Neural cell (in vitro differentiated cells): ENCODE measurements at regions not wholly inside any gene's neighbourhood (a gene's known extent, or its start where the extent isn't known, plus 50 kb on each side); places are given as distances from the start of the nearest gene placed in this dataset.

Experiments
- H2AFZ ChIP-seq: fragments of 200-600, 300-800 bp; sonication (generic), shearing (Covaris generic); 2 replicates; pipeline ENCODE4 v1.6.0; 2014; ENCODE audit warnings: low read depth, mild to moderate bottlenecking, antibody characterized with exemption, low read length, moderate library complexity
- H3F3A ChIP-seq: fragments of 200-600 bp; shearing (Covaris generic); 2 replicates; pipeline ENCODE4 v1.6.1; 2016; ENCODE audit warnings: mild to moderate bottlenecking, moderate library complexity, mixed read lengths, antibody characterized with exemption, low read length; ENCODE audit not compliant: insufficient read depth, poor library complexity, severe bottlenecking
- H3K27ac ChIP-seq: fragments of 200-600, 300-800 bp; sonication (generic), shearing (Covaris generic); 2 replicates; pipeline ENCODE4 v1.5.1; 2014; ENCODE audit warnings: mild to moderate bottlenecking, low read length, moderate library complexity
- H3K27me3 ChIP-seq: fragments of 300-800, 200-600 bp; sonication (generic), shearing (Covaris generic); 2 replicates; pipeline ENCODE4 v1.6.0; 2014; ENCODE audit warnings: mild to moderate bottlenecking, low read depth, low read length, moderate library complexity; ENCODE audit not compliant: insufficient read depth
- H3K36me3 ChIP-seq: fragments of 300-800, 200-600 bp; sonication (generic), shearing (Covaris generic); 2 replicates; pipeline ENCODE4 v1.5.1; 2014; ENCODE audit warnings: mild to moderate bottlenecking, antibody characterized with exemption, low read length, moderate library complexity; ENCODE audit not compliant: insufficient read depth
- H3K4me2 ChIP-seq: fragments of 300-800, 200-600 bp; sonication (generic), shearing (Covaris generic); 2 replicates; pipeline ENCODE4 v1.6.0; 2014; ENCODE audit warnings: mild to moderate bottlenecking, low read length
- H3K4me3 ChIP-seq: fragments of 300-800, 200-600 bp; sonication (generic), shearing (Covaris generic); 2 replicates; pipeline ENCODE4 v1.5.1; 2014; ENCODE audit warnings: mild to moderate bottlenecking, low read length, moderate library complexity
- H3K79me2 ChIP-seq: fragments of 200-600 bp; shearing (Covaris generic); replicated peaks from 2 replicates; pipeline ENCODE4 v1.6.0; 2014; ENCODE audit warnings: mild to moderate bottlenecking, low read length, moderate library complexity; ENCODE audit not compliant: insufficient read depth
- H3K9ac ChIP-seq: fragments of 300-800, 200-600 bp; sonication (generic), shearing (Covaris generic); 2 replicates; pipeline ENCODE4 v1.6.1; 2016; ENCODE audit warnings: mild to moderate bottlenecking, low read length, mixed read lengths
- H3K9me2 ChIP-seq: fragments of 200-600 bp; shearing (Covaris generic); 2 replicates; pipeline ENCODE4 v1.6.1; 2016; ENCODE audit warnings: mild to moderate bottlenecking, low read length, mixed read lengths; ENCODE audit not compliant: insufficient read depth
- H3K9me3 ChIP-seq: fragments of 200-600, 300-800 bp; sonication (generic), shearing (Covaris generic); 2 replicates; pipeline ENCODE4 v1.6.1; 2016; ENCODE audit warnings: mild to moderate bottlenecking, mixed run types, low read length, moderate library complexity, mixed read lengths
- H4K20me1 ChIP-seq: fragments of 200-600 bp; shearing (Covaris generic); 2 replicates; pipeline ENCODE4 v1.6.1; 2016; ENCODE audit warnings: mild to moderate bottlenecking, mixed run types; ENCODE audit not compliant: insufficient read depth
- EP300 ChIP-seq: fragments of 450-650 bp; conservative IDR thresholded peaks from 2 replicates; pipeline ENCODE4 v1.6.1; 2014; ENCODE audit warnings: antibody characterized with exemption, mild to moderate bottlenecking, moderate library complexity; ENCODE audit not compliant: poor library complexity, severe bottlenecking
- EZH2 ChIP-seq: fragments of 200-600, 300-800 bp; shearing (Covaris generic), sonication (generic); IDR thresholded peaks from 2 replicates; pipeline ENCODE4 v1.6.1; 2014; ENCODE audit warnings: antibody characterized with exemption, low read length, borderline replicate concordance, mild to moderate bottlenecking; ENCODE audit not compliant: insufficient read depth, poor library complexity, severe bottlenecking
- MXI1 ChIP-seq: fragments of 450-650 bp; conservative IDR thresholded peaks from 2 replicates; pipeline ENCODE4 v1.6.1; 2014; ENCODE audit warnings: antibody characterized with exemption, mild to moderate bottlenecking; ENCODE audit not compliant: poor library complexity, severe bottlenecking
- POLR2AphosphoS5 ChIP-seq: IDR thresholded peaks from 2 replicates; pipeline ENCODE4 v1.6.1; 2012
- RAD21 ChIP-seq: fragments of 450-650 bp; conservative IDR thresholded peaks from 2 replicates; pipeline ENCODE4 v1.6.1; 2014; ENCODE audit warnings: antibody characterized with exemption, mild to moderate bottlenecking, moderate library complexity
- SMC3 ChIP-seq: fragments of 450-650 bp; conservative IDR thresholded peaks from 2 replicates; pipeline ENCODE4 v1.6.1; 2014; ENCODE audit warnings: antibody characterized with exemption, mild to moderate bottlenecking, moderate library complexity; ENCODE audit not compliant: poor library complexity
- TAF1 ChIP-seq: IDR thresholded peaks from 2 replicates; pipeline ENCODE4 v1.6.1; 2012; ENCODE audit warnings: low read depth
- TF ChIP-seq, protein P1 (sequence below): fragments of 450-650 bp; IDR thresholded peaks from 2 replicates; pipeline ENCODE4 v1.5.1; 2014; ENCODE audit warnings: antibody characterized with exemption, mild to moderate bottlenecking, moderate library complexity; ENCODE audit not compliant: poor library complexity, severe bottlenecking
- TF ChIP-seq, protein P2 (sequence below): IDR thresholded peaks from 2 replicates; pipeline ENCODE4 v1.6.1; 2012; ENCODE audit warnings: borderline replicate concordance

GRCh38 chr16:80114699-80115098 lies 426.1 kb upstream of the DYNLRB2 start:
- Histone ChIP-seq H3K36me3 (no peaks in the 10 kb centered on the region), H3K4me3 (no peak overlapping the region), H3K27me3 (no peaks in the 10 kb centered on the region), H3K4me2 (no peak overlapping the region), H3K9me3 (no peaks in the 10 kb centered on the region), H3K9me2 (no peaks in the 10 kb centered on the region), H3F3A (no peaks in the 10 kb centered on the region), H4K20me1 (no peaks in the 10 kb centered on the region), H2AFZ (no peak overlapping the region), H3K27ac (no peak overlapping the region), H3K79me2 (no peaks in the 10 kb centered on the region), H3K9ac (no peak overlapping the region)
- TF ChIP-seq RAD21 (no peak), EP300 (no peak), SMC3 (no peak), MXI1 (no peak), EZH2 (no peak), POLR2AphosphoS5 (no peak), TAF1 (no peak)
- TF ChIP-seq, protein P1, sequence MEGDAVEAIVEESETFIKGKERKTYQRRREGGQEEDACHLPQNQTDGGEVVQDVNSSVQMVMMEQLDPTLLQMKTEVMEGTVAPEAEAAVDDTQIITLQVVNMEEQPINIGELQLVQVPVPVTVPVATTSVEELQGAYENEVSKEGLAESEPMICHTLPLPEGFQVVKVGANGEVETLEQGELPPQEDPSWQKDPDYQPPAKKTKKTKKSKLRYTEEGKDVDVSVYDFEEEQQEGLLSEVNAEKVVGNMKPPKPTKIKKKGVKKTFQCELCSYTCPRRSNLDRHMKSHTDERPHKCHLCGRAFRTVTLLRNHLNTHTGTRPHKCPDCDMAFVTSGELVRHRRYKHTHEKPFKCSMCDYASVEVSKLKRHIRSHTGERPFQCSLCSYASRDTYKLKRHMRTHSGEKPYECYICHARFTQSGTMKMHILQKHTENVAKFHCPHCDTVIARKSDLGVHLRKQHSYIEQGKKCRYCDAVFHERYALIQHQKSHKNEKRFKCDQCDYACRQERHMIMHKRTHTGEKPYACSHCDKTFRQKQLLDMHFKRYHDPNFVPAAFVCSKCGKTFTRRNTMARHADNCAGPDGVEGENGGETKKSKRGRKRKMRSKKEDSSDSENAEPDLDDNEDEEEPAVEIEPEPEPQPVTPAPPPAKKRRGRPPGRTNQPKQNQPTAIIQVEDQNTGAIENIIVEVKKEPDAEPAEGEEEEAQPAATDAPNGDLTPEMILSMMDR, result no peak
- TF ChIP-seq, protein P2, sequence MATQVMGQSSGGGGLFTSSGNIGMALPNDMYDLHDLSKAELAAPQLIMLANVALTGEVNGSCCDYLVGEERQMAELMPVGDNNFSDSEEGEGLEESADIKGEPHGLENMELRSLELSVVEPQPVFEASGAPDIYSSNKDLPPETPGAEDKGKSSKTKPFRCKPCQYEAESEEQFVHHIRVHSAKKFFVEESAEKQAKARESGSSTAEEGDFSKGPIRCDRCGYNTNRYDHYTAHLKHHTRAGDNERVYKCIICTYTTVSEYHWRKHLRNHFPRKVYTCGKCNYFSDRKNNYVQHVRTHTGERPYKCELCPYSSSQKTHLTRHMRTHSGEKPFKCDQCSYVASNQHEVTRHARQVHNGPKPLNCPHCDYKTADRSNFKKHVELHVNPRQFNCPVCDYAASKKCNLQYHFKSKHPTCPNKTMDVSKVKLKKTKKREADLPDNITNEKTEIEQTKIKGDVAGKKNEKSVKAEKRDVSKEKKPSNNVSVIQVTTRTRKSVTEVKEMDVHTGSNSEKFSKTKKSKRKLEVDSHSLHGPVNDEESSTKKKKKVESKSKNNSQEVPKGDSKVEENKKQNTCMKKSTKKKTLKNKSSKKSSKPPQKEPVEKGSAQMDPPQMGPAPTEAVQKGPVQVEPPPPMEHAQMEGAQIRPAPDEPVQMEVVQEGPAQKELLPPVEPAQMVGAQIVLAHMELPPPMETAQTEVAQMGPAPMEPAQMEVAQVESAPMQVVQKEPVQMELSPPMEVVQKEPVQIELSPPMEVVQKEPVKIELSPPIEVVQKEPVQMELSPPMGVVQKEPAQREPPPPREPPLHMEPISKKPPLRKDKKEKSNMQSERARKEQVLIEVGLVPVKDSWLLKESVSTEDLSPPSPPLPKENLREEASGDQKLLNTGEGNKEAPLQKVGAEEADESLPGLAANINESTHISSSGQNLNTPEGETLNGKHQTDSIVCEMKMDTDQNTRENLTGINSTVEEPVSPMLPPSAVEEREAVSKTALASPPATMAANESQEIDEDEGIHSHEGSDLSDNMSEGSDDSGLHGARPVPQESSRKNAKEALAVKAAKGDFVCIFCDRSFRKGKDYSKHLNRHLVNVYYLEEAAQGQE, result no peak

DNA sequence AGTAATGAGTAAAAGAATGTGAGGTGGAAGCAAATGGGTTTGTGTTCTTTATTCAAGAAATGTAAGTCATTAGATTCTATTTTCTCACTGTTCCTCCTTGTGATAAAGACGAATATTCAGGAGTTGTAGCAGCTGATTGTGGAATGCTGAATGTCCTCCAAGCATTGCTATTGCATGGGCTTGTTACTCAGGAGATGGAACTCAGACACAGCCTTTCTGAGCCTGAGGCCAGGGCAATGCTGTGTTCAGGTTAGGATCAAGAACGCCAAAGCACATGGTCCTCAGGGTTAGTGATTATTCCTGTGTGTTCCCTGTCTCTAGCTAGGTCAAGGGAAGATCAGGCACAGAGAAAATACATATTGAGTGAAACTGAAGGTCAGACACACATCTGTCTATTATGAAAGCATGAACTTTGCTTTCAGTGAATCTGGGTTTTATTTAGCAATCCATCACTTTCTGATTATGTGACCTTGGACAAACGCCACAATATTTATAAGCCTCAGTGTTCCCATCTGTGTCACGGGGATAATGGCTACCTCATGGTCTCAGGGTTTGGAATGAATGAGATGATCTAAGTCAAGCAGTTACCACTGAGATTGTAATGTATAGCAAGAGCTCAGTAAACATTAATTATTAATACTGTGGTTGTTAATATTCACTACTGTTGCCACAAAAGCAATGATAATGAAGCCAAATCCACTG lies 426.8 kb upstream of the DYNLRB2 start:
- H3K4me2 ChIP-seq, result no peak overlapping the region
- TF ChIP-seq POLR2AphosphoS5 (no peak), EZH2 (no peak), RAD21 (no peak), MXI1 (no peak), SMC3 (no peak), TAF1 (no peak), EP300 (no peak)
- TF ChIP-seq, protein P1, result no peak
- TF ChIP-seq, protein P2, result no peak

More for the DNA sequence above, 426.8 kb upstream of the DYNLRB2 start:
- Histone ChIP-seq H3K27ac (no peak overlapping the region), H3K9me2 (no peaks in the 10 kb centered on the region), H3K4me3 (no peak overlapping the region), H2AFZ (no peak overlapping the region), H4K20me1 (no peaks in the 10 kb centered on the region), H3K27me3 (no peaks in the 10 kb centered on the region), H3F3A (no peaks in the 10 kb centered on the region), H3K9me3 (no peaks in the 10 kb centered on the region), H3K9ac (no peak overlapping the region), H3K36me3 (no peaks in the 10 kb centered on the region), H3K79me2 (no peaks in the 10 kb centered on the region)
